ENCODE measurements at regions not wholly inside any gene's neighbourhood (a gene's known extent, or its start where the extent isn't known, plus 50 kb on each side); places are given as distances from the start of the nearest gene placed in this dataset.

GRCh38 chr9:107994648-107995047 is 505.1 kb upstream of the KLF4 start:
- TF ChIP-seq CTCF (CRISPR knock-in tag; IDR thresholded peaks at IDR 0.05): no peak
- TF ChIP-seq CCDC6 (CRISPR knock-in tag; IDR thresholded peaks at IDR 0.05): no peak
- no peak for TF ChIP-seq KDM4B (CRISPR knock-in tag; IDR thresholded peaks at IDR 0.05)
- TF ChIP-seq SIN3A (IDR thresholded peaks at IDR 0.05; ENCODE audit: borderline replicate concordance, low read depth, low read length): no peak
- no peak for TF ChIP-seq ZXDC (CRISPR knock-in tag; IDR thresholded peaks at IDR 0.05)
- TF ChIP-seq PAX8 (CRISPR knock-in tag; IDR thresholded peaks at IDR 0.05; ENCODE audit: borderline replicate concordance): no peak
- TF ChIP-seq POLR2AphosphoS5 (IDR thresholded peaks at IDR 0.05; ENCODE audit: low read depth, low read length): no peak
- TF ChIP-seq REST (IDR thresholded peaks at IDR 0.05; ENCODE audit: borderline replicate concordance in 1 of 2, low read depth in 1 of 2, low read length in 2 of 2): no peak
- TF ChIP-seq SAFB2 (CRISPR knock-in tag; IDR thresholded peaks at IDR 0.05; ENCODE audit: borderline replicate concordance, low read depth): no peak
- TF ChIP-seq GABPA (IDR thresholded peaks at IDR 0.05; ENCODE audit: low read depth, low read length): no peak
- TF ChIP-seq GABPA (CRISPR knock-in tag; IDR thresholded peaks at IDR 0.05; ENCODE audit: low read depth): no peak
- no peak for TF ChIP-seq BCLAF1 (IDR thresholded peaks at IDR 0.05)

Data from HepG2 (cell line).